ENCODE measurements at regions not wholly inside any gene's neighbourhood (a gene's known extent, or its start where the extent isn't known, plus 50 kb on each side); places are given as distances from the start of the nearest gene placed in this dataset.

DNA sequence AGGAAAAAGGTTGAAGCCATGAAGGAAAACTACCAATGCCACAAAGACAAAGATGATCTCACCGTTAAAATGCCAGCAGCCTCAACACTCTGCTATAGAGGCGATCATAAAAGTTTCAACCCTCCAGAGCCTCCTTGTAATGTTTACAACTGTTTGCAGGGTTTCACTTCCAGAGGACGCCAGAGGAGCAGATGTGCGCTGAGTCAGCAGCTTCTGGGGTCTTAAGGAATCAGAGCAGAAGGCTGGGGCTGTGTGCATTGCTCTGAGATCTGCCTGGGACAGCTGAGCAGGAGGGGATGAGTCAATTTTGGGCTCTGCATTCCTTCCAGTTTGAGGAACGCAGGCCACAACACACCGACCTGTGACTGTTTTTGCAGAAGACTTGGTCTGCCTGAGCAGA lies 98.3 kb downstream of the TMEM130 start:
- TF ChIP-seq YY1 (IDR thresholded peaks at IDR 0.05; ENCODE audit: extremely low read depth, insufficient replicate concordance, low read depth, low read length) (no peak), SIN3A (IDR thresholded peaks at IDR 0.05; ENCODE audit: low read depth) (no peak)
- TF ChIP-seq, protein P1, sequence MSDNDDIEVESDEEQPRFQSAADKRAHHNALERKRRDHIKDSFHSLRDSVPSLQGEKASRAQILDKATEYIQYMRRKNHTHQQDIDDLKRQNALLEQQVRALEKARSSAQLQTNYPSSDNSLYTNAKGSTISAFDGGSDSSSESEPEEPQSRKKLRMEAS (IDR thresholded peaks at IDR 0.05) = no peak
- Histone ChIP-seq H3K4me1 (ENCODE audit: control insufficient read depth in 1 of 2, insufficient read depth in 2 of 2, low read length in 2 of 2) (peaks cover 0 to 4% of the 10 kb centered on the region in 2 experiments; a peak in 1 of 4 replicates), H3K4me2 (ENCODE audit: low read length) (no peak overlapping the region), H4K20me1 (ENCODE audit: insufficient read depth) (no peaks in the 10 kb centered on the region), H2AFZ (ENCODE audit: low read depth, low read length, poor library complexity, severe bottlenecking) (no peak overlapping the region), H3K4me3 (replicated peaks in 1 of 2; ENCODE audit: low read depth in 1 of 2, low read length in 2 of 2) (no peak overlapping the region), H3K79me2 (ENCODE audit: insufficient read depth, low read length) (no peaks in the 10 kb centered on the region), H3K9me3 (ENCODE audit: control insufficient read depth in 1 of 2, insufficient read depth in 1 of 2, low read depth in 1 of 2, low read length in 2 of 2) (no peaks in the 10 kb centered on the region), H3K36me3 (ENCODE audit: control insufficient read depth in 1 of 2, insufficient read depth in 2 of 2, low read length in 2 of 2) (no peaks in the 10 kb centered on the region), H3K27me3 (ENCODE audit: insufficient read depth, low read length) (no peaks in the 10 kb centered on the region), H3K9ac (ENCODE audit: low read length) (no peak overlapping the region), H3K27ac (ENCODE audit: low read depth, low read length) (no peak overlapping the region), H3K9me2 (ENCODE audit: insufficient read depth) (no peaks in the 10 kb centered on the region)
- RAD21 ChIA-PET (ENCODE audit: low non-redundant PET in 1 of 2, low total read pairs in 2 of 2, uncharacterized antibody in 2 of 2, unreplicated experiment in 2 of 2) = no interaction called here
- intact Hi-C loops (cut with micrococcal nuclease) = no loop called here
- no TSS peak for BruUV-seq (replicated peaks)
- CTCF ChIA-PET = no interaction called here
- DNase-seq (ENCODE audit: low read depth, low spot score) = no peak
- no peak for ATAC-seq
- POLR2A ChIA-PET = no interaction called here

DNA sequence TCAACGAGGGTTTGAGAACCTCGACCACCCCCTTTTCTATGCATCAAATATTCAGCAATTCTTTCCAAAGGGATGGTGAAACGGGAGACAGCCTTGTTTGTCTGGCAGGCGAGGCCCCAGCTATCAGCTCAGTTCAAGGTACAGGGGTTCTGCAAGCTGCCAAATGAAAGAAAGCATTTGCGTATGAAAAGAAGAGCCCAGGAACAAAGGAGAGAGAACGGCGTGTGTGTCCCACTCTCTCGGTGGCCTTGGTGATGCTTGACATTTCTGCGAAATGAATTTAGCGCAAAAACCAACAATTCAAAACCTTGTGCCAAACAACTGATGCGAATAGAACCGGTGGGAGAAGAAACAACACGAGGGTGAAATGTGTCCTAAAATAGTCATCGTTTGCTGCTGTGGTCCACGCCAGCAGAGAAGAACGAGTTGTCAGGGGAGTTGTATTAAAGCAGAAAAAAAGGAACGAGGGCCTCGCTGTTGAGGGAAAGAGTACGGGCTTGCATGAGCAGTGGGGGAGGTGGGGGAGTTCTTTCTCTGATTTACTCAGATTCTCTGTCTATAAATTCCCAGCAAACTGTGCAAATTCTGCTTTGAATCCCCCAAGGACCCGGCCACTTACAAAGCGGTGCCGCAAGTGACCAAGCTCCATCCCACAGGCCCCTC lies 97.7 kb downstream of the TMEM130 start:
- Histone ChIP-seq H3K4me1 (ENCODE audit: control insufficient read depth in 1 of 2, insufficient read depth in 2 of 2, low read length in 2 of 2) (peaks cover 0 to 4% of the 10 kb centered on the region in 2 experiments; a peak in 1 of 4 replicates), H3K4me2 (ENCODE audit: low read length) (no peak overlapping the region), H3K79me2 (ENCODE audit: insufficient read depth, low read length) (no peaks in the 10 kb centered on the region), H3K9me3 (ENCODE audit: control insufficient read depth in 1 of 2, insufficient read depth in 1 of 2, low read depth in 1 of 2, low read length in 2 of 2) (no peaks in the 10 kb centered on the region), H2AFZ (ENCODE audit: low read depth, low read length, poor library complexity, severe bottlenecking) (no peak overlapping the region), H4K20me1 (ENCODE audit: insufficient read depth) (no peaks in the 10 kb centered on the region), H3K9ac (ENCODE audit: low read length) (no peak overlapping the region), H3K9me2 (ENCODE audit: insufficient read depth) (no peaks in the 10 kb centered on the region), H3K27ac (ENCODE audit: low read depth, low read length) (no peak overlapping the region), H3K36me3 (ENCODE audit: control insufficient read depth in 1 of 2, insufficient read depth in 2 of 2, low read length in 2 of 2) (no peaks in the 10 kb centered on the region), H3K27me3 (ENCODE audit: insufficient read depth, low read length) (no peaks in the 10 kb centered on the region), H3K4me3 (replicated peaks in 1 of 2; ENCODE audit: low read depth in 1 of 2, low read length in 2 of 2) (no peak overlapping the region)
- no TSS peak for BruUV-seq (replicated peaks)
- ChIA-PET CTCF (no interaction called here), POLR2A (no interaction called here), RAD21 (ENCODE audit: low non-redundant PET in 1 of 2, low total read pairs in 2 of 2, uncharacterized antibody in 2 of 2, unreplicated experiment in 2 of 2) (no interaction called here)
- DNase-seq (ENCODE audit: low read depth, low spot score) = no peak
- no peak for TF ChIP-seq FOSL1 (IDR thresholded peaks at IDR 0.05; ENCODE audit: low read depth)
- TF ChIP-seq POLR2AphosphoS5 (IDR thresholded peaks at IDR 0.05; ENCODE audit: low read depth, low read length) = no peak
- TF ChIP-seq CEBPB (IDR thresholded peaks at IDR 0.05; ENCODE audit: low read depth) = no peak
- no peak for TF ChIP-seq SP1 (IDR thresholded peaks at IDR 0.05; ENCODE audit: low read depth)
- TF ChIP-seq EZH2phosphoT487 (IDR thresholded peaks at IDR 0.05; ENCODE audit: borderline replicate concordance) = no peak
- no peak for TF ChIP-seq YY1 (IDR thresholded peaks at IDR 0.05; ENCODE audit: extremely low read depth, insufficient replicate concordance, low read depth, low read length)
- no peak for TF ChIP-seq RAD21 (IDR thresholded peaks at IDR 0.05; ENCODE audit: low read depth)
- TF ChIP-seq EZH2 (IDR thresholded peaks at IDR 0.05) = no peak
- no peak for TF ChIP-seq SRF (IDR thresholded peaks at IDR 0.05; ENCODE audit: low read depth)
- TF ChIP-seq, protein P2, sequence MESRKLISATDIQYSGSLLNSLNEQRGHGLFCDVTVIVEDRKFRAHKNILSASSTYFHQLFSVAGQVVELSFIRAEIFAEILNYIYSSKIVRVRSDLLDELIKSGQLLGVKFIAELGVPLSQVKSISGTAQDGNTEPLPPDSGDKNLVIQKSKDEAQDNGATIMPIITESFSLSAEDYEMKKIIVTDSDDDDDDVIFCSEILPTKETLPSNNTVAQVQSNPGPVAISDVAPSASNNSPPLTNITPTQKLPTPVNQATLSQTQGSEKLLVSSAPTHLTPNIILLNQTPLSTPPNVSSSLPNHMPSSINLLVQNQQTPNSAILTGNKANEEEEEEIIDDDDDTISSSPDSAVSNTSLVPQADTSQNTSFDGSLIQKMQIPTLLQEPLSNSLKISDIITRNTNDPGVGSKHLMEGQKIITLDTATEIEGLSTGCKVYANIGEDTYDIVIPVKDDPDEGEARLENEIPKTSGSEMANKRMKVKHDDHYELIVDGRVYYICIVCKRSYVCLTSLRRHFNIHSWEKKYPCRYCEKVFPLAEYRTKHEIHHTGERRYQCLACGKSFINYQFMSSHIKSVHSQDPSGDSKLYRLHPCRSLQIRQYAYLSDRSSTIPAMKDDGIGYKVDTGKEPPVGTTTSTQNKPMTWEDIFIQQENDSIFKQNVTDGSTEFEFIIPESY (IDR thresholded peaks at IDR 0.05; ENCODE audit: extremely low read depth, insufficient replicate concordance, low read length) = no peak
- no peak for TF ChIP-seq ZFX (IDR thresholded peaks at IDR 0.05)
- TF ChIP-seq, protein P1 (IDR thresholded peaks at IDR 0.05) = no peak
- TF ChIP-seq ZNF274 (IDR thresholded peaks at IDR 0.05; ENCODE audit: low read depth, low read length) = no peak
- TF ChIP-seq CBX3 (IDR thresholded peaks at IDR 0.05; ENCODE audit: low read depth) = no peak
- no peak for TF ChIP-seq SIN3A (IDR thresholded peaks at IDR 0.05; ENCODE audit: low read depth)
- intact Hi-C loops (cut with micrococcal nuclease) = no loop called here
- ATAC-seq = no peak

Data from HCT116 (cell line).